PC-3 (cell line): ENCODE measurements at regions not wholly inside any gene's neighbourhood (a gene's known extent, or its start where the extent isn't known, plus 50 kb on each side); places are given as distances from the start of the nearest gene placed in this dataset.

Experiments
- ATAC-seq: fragments of 200-7000 bp; cut with Tn5 transposase; 2 replicates; pipeline ENCODE4 v1.9.1; 2020; ENCODE audit warnings: mild to moderate bottlenecking, moderate library complexity
- BruUV-seq: library from RNA; stranded (reverse); fragments of 400-500 nt; replicated peaks from 2 replicates; lab custom pipeline; 2021; lab: Mats Ljungman, UMichigan
- CTCF ChIA-PET: fragments of 300-600 bp; sonication (Branson Sonifier 250); formaldehyde crosslinking; loops from one replicate; lab custom pipeline; 2022; ENCODE audit warnings: antibody characterized with exemption; lab: Charles Lee
- POLR2A ChIA-PET: fragments of 300-600 bp; sonication (Branson Sonifier 250); formaldehyde crosslinking; loops from one replicate; lab custom pipeline; 2022; ENCODE audit warnings: antibody characterized with exemption; ENCODE audit not compliant: unreplicated experiment; lab: Charles Lee
- DNase-seq: peaks from one replicate; pipeline ENCODE4 v3.0.0-alpha.2; 2015
- H2AFZ ChIP-seq: fragments of 300-600 bp; sonication (generic); 2 replicates; pipeline ENCODE4 v1.6.0; 2016; ENCODE audit warnings: antibody characterized with exemption, low read length
- H3F3A ChIP-seq: fragments of 300-600 bp; sonication (generic); one replicate; pipeline ENCODE4 v1.6.0; 2017; ENCODE audit warnings: antibody characterized with exemption, low read length, control low read depth, mild to moderate bottlenecking; ENCODE audit not compliant: unreplicated experiment
- H3K27ac ChIP-seq: fragments of 300-600 bp; sonication (generic); 2 replicates; pipeline ENCODE4 v1.5.1; 2016; ENCODE audit warnings: mild to moderate bottlenecking, low read length
- H3K27me3 ChIP-seq: fragments of 300-600 bp; sonication (generic); 2 replicates; pipeline ENCODE4 v1.6.1; 2016; ENCODE audit warnings: low read length, mixed read lengths
- H3K36me3 ChIP-seq: fragments of 300-600 bp; sonication (generic); 2 replicates; pipeline ENCODE4 v1.6.1; 2016; ENCODE audit warnings: low read depth, mixed run types, low read length, mixed read lengths
- H3K4me1 ChIP-seq: fragments of 300-600 bp; sonication (generic); 2 replicates; pipeline ENCODE4 v1.5.1; 2016; ENCODE audit warnings: low read length; ENCODE audit not compliant: insufficient read depth
- H3K4me2 ChIP-seq: fragments of 300-600 bp; sonication (generic); 2 replicates; pipeline ENCODE4 v1.6.0; 2016; ENCODE audit warnings: low read length
- H3K4me3 ChIP-seq: fragments of 300-600 bp; sonication (generic); 2 replicates; pipeline ENCODE4 v1.5.1; 2016; ENCODE audit warnings: mild to moderate bottlenecking, low read length, mixed read lengths
- H3K79me2 ChIP-seq: fragments of 300-600 bp; sonication (generic); 2 replicates; pipeline ENCODE4 v1.6.1; 2017; ENCODE audit warnings: low read length, mixed read lengths
- H3K9ac ChIP-seq: fragments of 300-600 bp; sonication (generic); 2 replicates; pipeline ENCODE4 v1.6.0; 2016; ENCODE audit warnings: mild to moderate bottlenecking, low read length
- H3K9me2 ChIP-seq: fragments of 300-600 bp; sonication (generic); replicated peaks from 2 replicates; pipeline ENCODE4 v1.6.1; 2016; ENCODE audit warnings: mixed run types, low read length, mixed read lengths
- H3K9me3 ChIP-seq: fragments of 300-600 bp; sonication (generic); 2 replicates; pipeline ENCODE4 v1.6.1; 2016; ENCODE audit warnings: low read length, mixed read lengths
- H4K20me1 ChIP-seq: fragments of 300-600 bp; sonication (generic); 2 replicates; pipeline ENCODE4 v1.6.1; 2016; ENCODE audit warnings: low read length, mixed read lengths
- EZH2 ChIP-seq: fragments of 300-600 bp; sonication (generic); IDR thresholded peaks from one replicate; pipeline ENCODE4 v1.6.1; 2017; ENCODE audit warnings: antibody characterized with exemption, mild to moderate bottlenecking, low read length; ENCODE audit not compliant: unreplicated experiment
- EZH2phosphoT487 ChIP-seq: fragments of 300-600 bp; sonication (generic); IDR thresholded peaks from 2 replicates; pipeline ENCODE4 v1.6.1; 2018; ENCODE audit warnings: mild to moderate bottlenecking, antibody characterized with exemption, low read length, borderline replicate concordance
- intact Hi-C: fragments of 100-400 bp; cut with micrococcal nuclease; formaldehyde crosslinking; loops from 2 replicates; pipeline ENCODE4 v1.9.0; 2023
- TF ChIP-seq, protein P1 (sequence below): fragments of 300-600 bp; sonication (generic); conservative IDR thresholded peaks from 2 replicates; pipeline ENCODE4 v1.5.1; 2017; ENCODE audit warnings: antibody characterized with exemption, low read depth, mild to moderate bottlenecking, low read length

DNA sequence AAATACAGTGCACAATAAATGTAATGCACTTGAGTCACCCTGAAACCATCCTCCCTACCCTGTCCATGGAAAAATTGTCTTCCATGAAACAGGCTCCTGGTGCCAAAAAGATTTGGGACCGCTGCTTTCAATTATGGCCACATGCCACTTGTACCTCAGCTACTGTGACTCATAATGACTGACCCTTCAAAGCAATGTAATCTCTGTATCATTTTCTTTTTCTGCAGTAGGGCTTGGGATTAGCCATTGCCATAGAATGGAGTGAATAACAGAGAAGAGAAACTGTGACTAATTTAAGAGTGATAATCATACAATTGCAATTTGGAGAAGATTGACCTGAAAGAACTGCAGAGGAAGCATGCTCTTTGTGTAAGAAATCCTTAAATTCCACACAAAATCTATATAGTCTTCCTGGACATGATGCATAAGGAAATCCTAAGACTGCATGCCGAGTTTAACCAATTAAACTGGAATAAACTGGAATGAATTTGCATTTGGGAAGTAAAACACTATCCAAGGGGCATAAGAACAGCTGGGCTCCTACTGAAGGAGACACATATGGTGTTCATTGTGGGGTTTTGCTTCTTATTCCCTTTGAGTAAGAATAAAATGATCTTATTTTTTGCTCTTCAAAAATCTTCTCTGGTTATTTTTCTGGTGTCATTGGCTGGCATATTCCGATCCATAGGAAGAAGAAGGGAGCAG is 59.5 kb upstream of the SLC7A1 start:
- Histone ChIP-seq H3K9me3 (no peaks in the 10 kb centered on the region), H3F3A (no peaks in the 10 kb centered on the region), H4K20me1 (no peaks in the 10 kb centered on the region), H3K4me1 (no peaks in the 10 kb centered on the region), H3K36me3 (no peaks in the 10 kb centered on the region), H3K27me3 (no peaks in the 10 kb centered on the region), H3K27ac (no peak overlapping the region), H3K4me2 (no peak overlapping the region), H3K9ac (no peak overlapping the region), H3K9me2 (no peaks in the 10 kb centered on the region), H3K4me3 (no peak overlapping the region), H2AFZ (no peak overlapping the region), H3K79me2 (no peaks in the 10 kb centered on the region)
- TF ChIP-seq EZH2phosphoT487 (no peak), EZH2 (no peak)
- TF ChIP-seq, protein P1, sequence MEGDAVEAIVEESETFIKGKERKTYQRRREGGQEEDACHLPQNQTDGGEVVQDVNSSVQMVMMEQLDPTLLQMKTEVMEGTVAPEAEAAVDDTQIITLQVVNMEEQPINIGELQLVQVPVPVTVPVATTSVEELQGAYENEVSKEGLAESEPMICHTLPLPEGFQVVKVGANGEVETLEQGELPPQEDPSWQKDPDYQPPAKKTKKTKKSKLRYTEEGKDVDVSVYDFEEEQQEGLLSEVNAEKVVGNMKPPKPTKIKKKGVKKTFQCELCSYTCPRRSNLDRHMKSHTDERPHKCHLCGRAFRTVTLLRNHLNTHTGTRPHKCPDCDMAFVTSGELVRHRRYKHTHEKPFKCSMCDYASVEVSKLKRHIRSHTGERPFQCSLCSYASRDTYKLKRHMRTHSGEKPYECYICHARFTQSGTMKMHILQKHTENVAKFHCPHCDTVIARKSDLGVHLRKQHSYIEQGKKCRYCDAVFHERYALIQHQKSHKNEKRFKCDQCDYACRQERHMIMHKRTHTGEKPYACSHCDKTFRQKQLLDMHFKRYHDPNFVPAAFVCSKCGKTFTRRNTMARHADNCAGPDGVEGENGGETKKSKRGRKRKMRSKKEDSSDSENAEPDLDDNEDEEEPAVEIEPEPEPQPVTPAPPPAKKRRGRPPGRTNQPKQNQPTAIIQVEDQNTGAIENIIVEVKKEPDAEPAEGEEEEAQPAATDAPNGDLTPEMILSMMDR: no peak
- DNase-seq (peak; percentile 17), ATAC-seq (no peak)
- ChIA-PET CTCF (no interaction called here), POLR2A (no interaction called here)
- no TSS peak for BruUV-seq
- intact Hi-C loops: no loop called here

DNA sequence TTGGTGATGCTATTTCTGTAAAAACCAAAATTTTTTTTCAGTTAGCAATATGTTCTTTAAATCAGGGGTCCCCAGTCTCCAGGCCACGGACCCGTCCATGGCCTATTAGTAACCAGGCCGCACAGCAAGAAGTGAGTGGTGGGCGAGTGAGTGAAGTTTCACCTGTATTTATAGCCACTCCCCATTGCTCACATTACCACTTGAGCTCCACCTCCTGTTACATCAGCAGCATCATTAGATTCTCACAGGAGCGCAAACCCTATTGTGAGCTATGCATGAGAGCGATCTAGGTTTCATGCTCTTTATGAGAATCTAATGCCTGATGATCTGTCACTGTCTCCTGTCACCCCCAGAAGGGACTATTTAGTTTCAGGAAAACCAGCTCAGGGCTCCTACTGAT is 58.9 kb upstream of the SLC7A1 start:
- H3K27me3 ChIP-seq: no peaks in the 10 kb centered on the region
- H3K9me2 ChIP-seq: no peaks in the 10 kb centered on the region
- H3K4me2 ChIP-seq: no peak overlapping the region
- TF ChIP-seq, protein P1: no peak
- no peak for TF ChIP-seq EZH2phosphoT487
- TF ChIP-seq EZH2: no peak
- no peaks in the 10 kb centered on the region for H3K79me2 ChIP-seq
- BruUV-seq: no TSS peak
- ChIA-PET POLR2A (no interaction called here), CTCF (no interaction called here)
- no peak overlapping the region for H3K27ac ChIP-seq
- H3K36me3 ChIP-seq: no peaks in the 10 kb centered on the region
- H3K9ac ChIP-seq: no peak overlapping the region
- no peak overlapping the region for H2AFZ ChIP-seq
- H3K4me3 ChIP-seq: no peak overlapping the region
- no peaks in the 10 kb centered on the region for H3K9me3 ChIP-seq
- no peaks in the 10 kb centered on the region for H3F3A ChIP-seq
- no peaks in the 10 kb centered on the region for H3K4me1 ChIP-seq
- DNase-seq: no peak
- ATAC-seq: no peak
- intact Hi-C loops: no loop called here
- no peaks in the 10 kb centered on the region for H4K20me1 ChIP-seq

GRCh38 chr13:29648760-29649159 is 53.3 kb upstream of the SLC7A1 start:
- H3K4me2 ChIP-seq: no peak overlapping the region
- 0 out of 2 replicates have a peak, but pooled peaks cover 12% of the 10 kb centered on the region for H3K27me3 ChIP-seq
- no peak overlapping the region for H3K4me3 ChIP-seq
- no peaks in the 10 kb centered on the region for H3K4me1 ChIP-seq
- DNase-seq: no peak
- no peaks in the 10 kb centered on the region for H3K79me2 ChIP-seq
- TF ChIP-seq, protein P1: no peak
- TF ChIP-seq EZH2 (no peak), EZH2phosphoT487 (no peak)
- CTCF ChIA-PET: no interaction called here
- no TSS peak for BruUV-seq
- intact Hi-C loops: no loop called here
- H3K9me3 ChIP-seq: no peaks in the 10 kb centered on the region
- no peaks in the 10 kb centered on the region for H3K9me2 ChIP-seq
- no peak overlapping the region for H3K9ac ChIP-seq
- H4K20me1 ChIP-seq: no peaks in the 10 kb centered on the region
- no peaks in the 10 kb centered on the region for H3F3A ChIP-seq
- no peak overlapping the region for H3K27ac ChIP-seq
- no peak for ATAC-seq
- no peaks in the 10 kb centered on the region for H3K36me3 ChIP-seq
- no peak overlapping the region for H2AFZ ChIP-seq
- POLR2A ChIA-PET: no interaction called here
